Cardiac muscle cell (in vitro differentiated cells and primary cell): ENCODE measurements at regions not wholly inside any gene's neighbourhood (a gene's known extent, or its start where the extent isn't known, plus 50 kb on each side); places are given as distances from the start of the nearest gene placed in this dataset.
"Not testable (repeated sequence)": the region's sequence is repeated elsewhere in the genome, so short reads cannot be mapped to it uniquely, and the experiment has no call there.

ENCODE experiments used
- DNase-seq, 2 donors: peaks; one replicate each; pipeline versions ENCODE4 v3.0.0 to v3.0.0-alpha.2; 2010 to 2017; ENCODE audit warnings: low read depth in 1 of 2, low spot score in 1 of 2
- H3K27ac ChIP-seq: fragments of 200-600 bp; sonication (generic); 2 replicates; pipeline ENCODE4 v1.5.1; 2016
- H3K27me3 ChIP-seq: fragments of 200-600 bp; sonication (generic); 2 replicates; pipeline ENCODE4 v1.6.0; 2016; ENCODE audit warnings: control low read depth
- H3K36me3 ChIP-seq: fragments of 200-600 bp; sonication (generic); 2 replicates; pipeline ENCODE4 v1.5.1; 2016; ENCODE audit warnings: control low read depth
- H3K4me1 ChIP-seq: fragments of 200-600 bp; sonication (generic); 2 replicates; pipeline ENCODE4 v1.8.1; 2017; ENCODE audit warnings: low read depth, mild to moderate bottlenecking, mixed run types
- H3K4me3 ChIP-seq: fragments of 200-600 bp; sonication (generic); 2 replicates; pipeline ENCODE4 v1.5.1; 2016; ENCODE audit warnings: mild to moderate bottlenecking
- H3K9me3 ChIP-seq: fragments of 200-600 bp; sonication (generic); 2 replicates; pipeline ENCODE4 v1.5.1; 2017; ENCODE audit warnings: low read depth, mild to moderate bottlenecking, control low read depth
- CTCF ChIP-seq: IDR thresholded peaks from 2 replicates; pipeline ENCODE4 v1.5.1; 2012; ENCODE audit warnings: low read depth, mild to moderate bottlenecking, low read length

GRCh38 chr4:127505203-127505602 lies 127.6 kb upstream of the INTU start:
- peak; percentile 59 to 92 for DNase-seq
- Histone ChIP-seq H3K4me1 (peaks cover 8% of the 10 kb centered on the region), H3K36me3 (no peaks in the 10 kb centered on the region), H3K9me3 (no peaks in the 10 kb centered on the region), H3K27ac (no peak overlapping the region), H3K4me3 (no peak overlapping the region), H3K27me3 (no peaks in the 10 kb centered on the region)
- TF ChIP-seq CTCF: no peak

GRCh38 chr4:127506283-127506682 lies 126.5 kb upstream of the INTU start:
- Histone ChIP-seq H3K27me3 (no peaks in the 10 kb centered on the region), H3K36me3 (no peaks in the 10 kb centered on the region), H3K4me1 (peaks cover 8% of the 10 kb centered on the region), H3K9me3 (no peaks in the 10 kb centered on the region), H3K4me3 (no peak overlapping the region), H3K27ac (no peak overlapping the region)
- TF ChIP-seq CTCF: no peak
- no peak for DNase-seq

GRCh38 chr4:127509155-127509554 lies 123.6 kb upstream of the INTU start:
- peak in 1 of 2 donors; percentile 21 for DNase-seq
- H3K9me3 ChIP-seq: no peaks in the 10 kb centered on the region

GRCh38 chr4:127512672-127513071 lies 120.1 kb upstream of the INTU start:
- H3K27me3 ChIP-seq, H3K27ac ChIP-seq, DNase-seq, H3K4me3 ChIP-seq, H3K4me1 ChIP-seq, H3K36me3 ChIP-seq, H3K9me3 ChIP-seq: not testable (repeated sequence)

More at GRCh38 chr4:127509155-127509554, 123.6 kb upstream of the INTU start:
- no peaks in the 10 kb centered on the region for H3K27me3 ChIP-seq
- peaks cover 8% of the 10 kb centered on the region for H3K4me1 ChIP-seq
- H3K36me3 ChIP-seq: no peaks in the 10 kb centered on the region
- H3K4me3 ChIP-seq: no peak overlapping the region
- H3K27ac ChIP-seq: no peak overlapping the region
- TF ChIP-seq CTCF: no peak

- not testable (repeated sequence) for H3K36me3 ChIP-seq, DNase-seq, H3K4me1 ChIP-seq, H3K4me3 ChIP-seq, H3K9me3 ChIP-seq, H3K27me3 ChIP-seq, H3K27ac ChIP-seq
Observed at GRCh38 chr4:127515259-127515658, 117.5 kb upstream of the INTU start.

- no peak for TF ChIP-seq CTCF
- DNase-seq: no peak
- Histone ChIP-seq H3K36me3 (no peaks in the 10 kb centered on the region), H3K4me1 (no peaks in the 10 kb centered on the region), H3K27me3 (no peaks in the 10 kb centered on the region), H3K4me3 (no peak overlapping the region), H3K9me3 (no peaks in the 10 kb centered on the region), H3K27ac (no peak overlapping the region)
Observed at GRCh38 chr4:127518046-127518445, 114.7 kb upstream of the INTU start.

- no peaks in the 10 kb centered on the region for H3K9me3 ChIP-seq
- H3K4me1 ChIP-seq: peaks cover 12% of the 10 kb centered on the region
- no peak overlapping the region for H3K4me3 ChIP-seq
- H3K36me3 ChIP-seq: no peaks in the 10 kb centered on the region
- TF ChIP-seq CTCF: no peak
- DNase-seq: no peak
- no peak overlapping the region for H3K27ac ChIP-seq
- no peaks in the 10 kb centered on the region for H3K27me3 ChIP-seq
Observed at GRCh38 chr4:127521463-127521862, 111.3 kb upstream of the INTU start.
